NCI-H1092 treated with DMSO at 0.1 percent for 48 hours (cell line): ENCODE measurements at regions not wholly inside any gene's neighbourhood (a gene's known extent, or its start where the extent isn't known, plus 50 kb on each side); places are given as distances from the start of the nearest gene placed in this dataset.

Experiments
- DNase-seq: peaks from one replicate; lab custom pipeline; 2025; lab: John Stamatoyannopoulos, UW

DNA sequence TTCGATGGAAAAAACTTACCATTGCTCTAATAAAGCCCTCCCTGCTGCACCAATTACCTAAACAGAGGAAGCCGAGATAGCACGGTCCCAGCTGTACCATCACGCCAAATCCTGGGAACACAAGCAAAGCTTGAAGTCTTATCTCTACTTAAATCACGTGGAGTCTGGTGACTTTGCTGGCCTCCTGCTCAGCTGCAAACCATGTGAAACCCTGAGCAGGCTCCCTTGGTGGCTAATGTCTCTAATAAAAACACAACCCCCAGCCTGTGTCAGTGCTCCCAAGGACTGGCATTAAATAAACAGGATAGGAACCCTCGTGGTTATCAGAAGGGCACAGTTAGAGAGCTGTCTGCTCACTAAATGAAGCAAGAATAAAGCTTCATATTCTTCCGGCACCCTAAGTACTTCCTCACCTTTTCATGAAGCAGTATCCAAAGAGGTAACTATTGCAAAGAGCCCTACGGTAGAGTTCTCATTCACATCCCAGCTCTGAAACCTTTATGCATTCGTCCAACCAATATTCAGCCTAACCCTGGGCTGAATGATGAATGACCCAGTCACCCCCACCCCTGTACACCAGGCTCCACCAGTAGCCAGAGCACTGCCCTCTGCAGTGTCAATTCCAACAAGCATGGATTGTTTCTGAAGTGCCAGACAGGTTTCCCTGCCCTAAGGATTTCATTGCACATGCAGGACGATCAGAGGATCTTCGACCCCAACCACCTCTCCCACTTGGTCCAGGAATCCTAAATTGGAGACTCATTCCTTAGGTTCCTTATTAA lies 452.7 kb upstream of the TMPO start:
- no peak for DNase-seq

DNA sequence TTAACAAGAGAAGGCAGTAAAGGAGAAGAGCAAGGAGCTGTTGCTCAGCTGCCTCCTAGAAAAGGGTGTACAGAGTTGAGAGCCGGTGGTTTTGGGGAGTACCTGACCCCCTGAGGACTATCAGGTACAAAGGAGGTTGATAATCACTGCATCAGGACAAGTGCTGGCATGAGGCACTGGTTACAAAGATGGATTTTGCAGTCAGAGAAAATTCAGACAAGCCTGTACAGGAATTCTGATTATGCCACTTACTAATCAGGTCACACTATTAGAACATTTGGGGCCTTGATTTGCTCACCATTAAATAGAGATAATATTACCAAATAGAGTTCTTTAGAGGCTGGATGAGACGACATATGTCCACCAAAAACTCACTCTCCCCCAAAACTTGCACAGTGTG lies 450.9 kb upstream of the TMPO start:
- DNase-seq, result no peak

DNA sequence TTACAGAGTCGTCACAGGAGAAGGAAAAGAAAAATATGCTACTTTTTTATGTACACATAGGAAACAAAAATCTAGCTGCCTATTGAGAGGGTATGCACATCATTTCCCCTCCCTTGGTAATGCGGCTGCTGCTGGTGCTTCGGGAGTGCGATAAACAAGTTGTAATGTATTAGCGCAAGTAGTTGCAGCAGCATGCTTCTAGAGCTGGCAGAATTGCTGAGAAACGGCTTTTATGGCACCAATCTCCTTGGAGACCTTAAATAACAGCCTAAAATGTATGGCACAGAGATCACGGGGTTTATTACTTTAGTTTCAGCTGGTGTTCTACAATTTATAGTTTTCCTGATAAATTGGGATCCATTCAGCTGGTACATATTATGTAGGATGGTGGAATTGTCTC lies 447.6 kb upstream of the TMPO start:
- DNase-seq, result no peak

DNA sequence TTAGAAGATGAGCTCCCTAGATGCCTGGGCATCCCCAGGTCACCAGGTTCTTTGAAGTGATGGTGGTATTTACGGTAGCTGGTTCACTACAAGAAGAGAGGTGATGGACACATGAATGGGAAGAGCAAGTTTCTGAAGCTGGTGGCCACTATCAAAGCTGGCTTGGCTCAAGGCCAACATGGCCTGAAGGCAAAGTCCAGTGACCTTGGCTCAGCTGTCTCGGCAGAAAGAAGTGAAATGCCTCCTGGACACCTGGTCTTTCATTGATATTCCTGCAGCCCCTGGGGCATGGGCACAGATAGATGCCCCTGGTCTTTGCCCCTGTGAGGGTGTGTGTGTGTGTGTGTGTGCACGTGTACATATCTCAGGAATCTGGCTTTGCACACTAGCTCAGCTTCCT lies 441.8 kb upstream of the TMPO start:
- DNase-seq, result no peak

DNA sequence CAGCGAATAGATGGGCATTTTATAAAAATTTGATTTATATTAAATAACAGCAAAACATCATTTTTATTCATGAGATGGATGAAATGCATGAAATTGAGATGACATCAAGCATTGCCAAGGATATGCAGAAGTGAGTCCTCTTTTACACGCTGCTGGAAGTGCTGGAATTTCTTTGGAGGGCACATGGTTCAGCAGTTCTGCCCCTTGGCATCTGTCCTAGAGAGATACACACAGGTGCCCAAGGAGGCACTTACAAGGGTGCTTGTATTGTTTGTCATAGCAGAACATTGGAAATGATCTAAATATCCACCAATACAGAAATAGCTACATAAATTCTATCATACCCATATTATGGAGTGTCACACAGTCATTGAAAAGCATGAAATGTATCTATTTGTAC lies 441.1 kb upstream of the TMPO start:
- no peak for DNase-seq

DNA sequence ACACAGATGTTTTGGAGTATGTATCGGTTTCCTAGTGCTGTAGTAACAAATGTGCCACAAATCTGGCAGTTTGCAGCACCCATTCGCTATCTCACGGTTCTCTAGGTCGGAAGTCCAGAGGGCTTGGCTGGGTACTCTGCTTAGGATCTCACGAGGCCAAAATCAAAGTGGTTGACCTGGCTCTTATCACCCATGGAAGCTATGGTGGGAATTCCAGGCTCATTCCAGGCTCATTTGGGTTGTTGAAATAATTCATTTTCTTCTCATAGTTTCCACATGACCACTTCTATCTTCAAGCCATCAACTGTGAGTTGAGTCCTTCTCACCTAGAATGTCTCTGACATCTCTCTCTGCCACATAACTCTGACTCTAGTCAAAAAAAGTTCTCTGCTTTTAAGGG lies 431.0 kb upstream of the TMPO start:
- DNase-seq, result no peak

DNA sequence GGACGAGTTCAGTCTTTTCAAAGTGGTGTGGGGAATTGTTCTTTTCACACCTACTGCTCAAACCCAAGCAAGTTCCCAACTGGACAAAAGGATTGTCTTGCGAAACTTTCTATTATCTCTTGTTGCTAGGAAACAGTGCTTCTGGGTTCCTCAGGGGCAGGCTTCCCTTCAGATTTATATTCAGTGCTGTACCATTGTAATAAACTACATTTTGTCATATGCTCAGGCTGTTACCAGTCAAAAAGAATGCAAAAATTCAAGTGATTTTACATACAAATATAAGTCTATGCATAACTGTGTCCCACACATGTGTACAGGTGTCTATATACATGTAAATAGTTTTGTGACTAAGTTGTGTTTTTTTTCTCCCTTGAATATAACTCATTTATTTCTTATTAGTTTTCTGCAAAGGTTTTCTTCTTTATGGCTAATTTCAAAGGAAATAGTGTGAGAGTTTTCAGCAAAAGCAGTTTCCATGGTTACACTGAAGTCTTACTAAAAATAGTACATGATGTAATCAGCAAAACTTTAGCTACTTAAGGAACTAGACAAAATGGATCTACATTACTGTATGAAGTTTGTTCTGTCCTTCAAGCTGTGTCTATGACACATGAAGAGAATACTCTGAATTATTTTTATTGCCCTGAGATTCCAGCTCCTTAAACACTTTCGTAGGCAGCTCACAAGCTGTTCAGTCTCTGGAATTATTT lies 430.2 kb upstream of the TMPO start:
- DNase-seq, result no peak

DNA sequence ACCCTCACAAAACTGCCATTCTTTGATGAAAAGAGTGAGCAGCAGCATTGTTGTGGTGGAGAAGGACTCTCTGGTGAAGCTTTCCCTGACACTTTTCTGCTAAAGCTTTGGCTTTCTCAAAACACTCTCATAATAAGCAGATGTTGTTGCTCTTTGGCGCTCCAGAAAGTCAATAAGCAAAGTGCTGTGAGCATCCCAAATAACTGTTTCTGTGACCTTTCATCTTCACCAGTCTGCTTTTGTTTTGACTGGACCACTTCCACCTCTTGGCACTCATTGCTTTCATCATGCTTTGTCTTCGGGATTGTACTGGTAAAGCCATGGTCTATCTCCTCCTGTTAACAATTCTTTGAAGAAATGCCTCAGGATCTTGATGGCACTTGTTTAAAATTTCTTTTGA lies 424.7 kb upstream of the TMPO start:
- no peak for DNase-seq

DNA sequence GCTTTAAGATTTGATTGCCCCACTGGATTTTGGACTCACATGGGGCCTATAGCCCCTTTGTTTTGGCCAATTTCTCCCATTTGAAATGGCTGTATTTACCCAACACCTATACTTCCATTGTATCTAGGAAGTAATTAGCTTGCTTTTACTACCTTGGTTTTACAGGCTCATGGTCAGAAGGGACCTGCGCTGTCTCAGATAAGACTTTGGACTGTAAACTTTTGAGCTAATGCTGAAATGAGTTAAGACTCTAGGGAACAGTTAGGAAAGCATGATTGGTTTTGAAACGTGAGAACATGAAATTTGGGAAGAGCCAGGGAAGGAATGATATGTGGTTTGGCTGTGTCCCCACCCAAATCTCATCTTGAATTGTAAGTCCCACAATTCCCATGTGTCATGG lies 419.0 kb upstream of the TMPO start:
- no peak for DNase-seq

DNA sequence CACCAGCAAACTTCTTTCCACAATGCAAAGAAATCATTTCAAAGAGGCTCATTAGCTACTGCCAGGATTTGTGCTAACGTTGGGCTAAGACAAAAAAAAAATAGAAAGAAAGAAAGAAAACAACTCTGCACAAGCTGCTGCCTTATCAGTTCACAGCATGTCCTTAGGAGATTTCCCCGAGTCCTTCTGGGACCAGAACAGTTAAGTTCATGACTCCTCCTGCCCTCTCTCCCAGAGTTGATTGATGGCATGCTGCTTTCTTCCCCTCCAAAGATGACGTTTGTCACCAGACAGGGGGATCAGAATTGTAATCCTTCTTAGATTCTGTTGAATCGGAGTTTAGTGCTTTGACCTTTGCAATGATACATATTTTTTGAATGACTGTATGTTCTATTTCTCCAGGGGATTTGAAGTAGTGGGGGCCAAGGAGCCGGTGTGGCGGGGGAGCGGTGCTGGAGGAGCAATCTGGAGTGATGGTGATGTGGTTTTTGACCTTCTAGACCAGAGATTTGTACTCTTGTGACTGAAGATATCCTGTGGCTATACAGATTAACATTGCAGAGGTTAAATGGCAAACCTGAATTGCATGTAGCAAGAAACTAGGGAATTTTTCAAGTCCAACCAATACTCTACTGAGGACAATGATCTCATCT lies 409.2 kb upstream of the TMPO start:
- no peak for DNase-seq

DNA sequence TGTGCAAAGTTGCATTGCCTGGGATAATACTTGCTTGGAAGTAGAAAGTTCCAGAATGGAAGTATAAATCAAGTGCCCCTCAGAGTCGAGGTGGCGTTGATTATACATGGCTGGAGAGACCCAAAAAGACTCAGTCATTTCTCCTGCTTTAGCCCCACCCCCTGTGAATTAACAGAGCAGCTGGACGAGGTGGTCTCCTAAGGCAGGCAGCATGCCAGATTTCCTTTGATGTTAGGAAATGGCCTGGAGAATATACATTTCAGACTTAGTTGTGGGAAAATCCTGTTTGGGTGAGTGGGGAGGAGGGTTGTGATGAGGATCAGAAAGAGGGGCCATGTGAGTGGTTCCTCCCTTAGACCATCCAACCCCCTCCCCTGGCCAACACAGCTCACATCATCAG lies 406.1 kb upstream of the TMPO start:
- no peak for DNase-seq

DNA sequence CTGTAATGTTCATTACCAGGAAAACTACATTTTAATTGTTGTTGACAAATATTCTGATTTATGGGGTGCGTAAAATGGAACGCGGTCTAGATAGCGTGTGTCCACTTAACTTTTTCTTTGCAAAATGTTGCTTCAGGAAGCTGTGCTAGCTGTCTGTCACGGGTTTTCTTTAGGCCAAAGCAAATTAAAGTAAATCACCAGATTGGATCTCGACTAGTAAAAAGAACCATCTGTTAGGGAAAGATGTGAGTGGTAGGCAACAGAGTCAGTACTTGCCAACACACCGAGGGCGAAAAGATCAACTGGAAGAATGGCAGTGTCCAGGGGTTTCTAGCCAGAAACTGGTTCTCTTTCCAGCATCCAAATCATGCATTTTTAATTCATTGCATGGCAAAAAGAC lies 404.9 kb upstream of the TMPO start:
- no peak for DNase-seq

DNA sequence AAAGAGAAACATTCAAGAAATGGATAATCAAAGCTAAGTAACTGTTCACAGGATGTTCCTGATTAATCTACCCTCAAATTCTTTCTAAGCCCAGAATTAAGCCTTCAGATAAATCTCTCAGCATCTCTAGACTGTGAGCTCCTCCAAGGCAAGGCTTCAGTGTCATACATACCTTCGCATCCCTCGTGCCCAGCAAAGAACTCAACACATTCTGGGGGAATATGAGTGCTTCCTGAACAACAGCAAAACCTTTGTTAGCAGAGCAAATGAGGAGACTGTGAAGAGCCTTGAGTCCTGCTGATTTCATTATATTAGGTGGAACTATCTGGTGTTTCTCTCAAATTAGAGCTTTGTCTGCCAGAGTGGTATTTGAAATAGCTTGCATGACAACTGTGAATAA lies 401.8 kb upstream of the TMPO start:
- no peak for DNase-seq

DNA sequence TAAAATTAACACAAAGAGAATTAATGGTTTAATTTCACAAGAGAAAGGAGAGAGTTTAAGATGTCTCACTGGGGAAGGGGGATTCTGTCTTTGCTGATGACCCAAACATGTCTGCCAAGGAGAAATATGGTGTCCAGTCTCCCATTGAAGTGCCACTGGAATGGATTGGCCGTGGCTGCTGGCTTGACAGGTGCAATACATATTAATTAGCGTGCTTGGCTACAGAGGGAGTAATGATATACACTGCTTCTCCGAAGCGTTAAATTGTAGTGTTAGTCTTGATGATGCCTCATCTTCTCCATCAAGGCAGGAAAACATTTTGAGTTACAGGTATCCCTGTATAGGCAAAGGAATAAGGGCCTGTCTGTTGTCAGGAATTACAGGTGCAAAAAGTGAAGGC lies 393.4 kb upstream of the TMPO start:
- no peak for DNase-seq

DNA sequence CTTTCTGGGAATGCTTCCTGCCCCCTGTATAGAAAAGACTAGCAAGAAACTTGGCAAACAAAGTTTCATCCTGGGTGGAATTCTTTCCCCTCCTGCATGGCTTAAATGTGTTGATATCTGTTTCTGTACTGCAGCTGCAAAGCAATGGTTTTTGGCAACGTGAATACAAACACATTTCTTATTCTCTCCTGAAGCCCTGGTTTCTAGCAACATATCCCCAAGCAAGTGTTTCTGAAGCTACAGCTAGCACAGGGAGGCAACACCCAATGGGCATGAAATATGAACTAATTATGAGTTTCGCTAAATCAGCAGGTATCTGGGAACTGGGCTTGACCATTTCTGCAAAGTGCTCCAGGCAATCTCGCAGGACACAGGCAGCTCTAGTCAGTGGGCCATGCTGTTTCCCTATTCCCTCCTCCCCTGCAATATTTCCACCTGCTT lies 392.3 kb upstream of the TMPO start:
- DNase-seq, result no peak

DNA sequence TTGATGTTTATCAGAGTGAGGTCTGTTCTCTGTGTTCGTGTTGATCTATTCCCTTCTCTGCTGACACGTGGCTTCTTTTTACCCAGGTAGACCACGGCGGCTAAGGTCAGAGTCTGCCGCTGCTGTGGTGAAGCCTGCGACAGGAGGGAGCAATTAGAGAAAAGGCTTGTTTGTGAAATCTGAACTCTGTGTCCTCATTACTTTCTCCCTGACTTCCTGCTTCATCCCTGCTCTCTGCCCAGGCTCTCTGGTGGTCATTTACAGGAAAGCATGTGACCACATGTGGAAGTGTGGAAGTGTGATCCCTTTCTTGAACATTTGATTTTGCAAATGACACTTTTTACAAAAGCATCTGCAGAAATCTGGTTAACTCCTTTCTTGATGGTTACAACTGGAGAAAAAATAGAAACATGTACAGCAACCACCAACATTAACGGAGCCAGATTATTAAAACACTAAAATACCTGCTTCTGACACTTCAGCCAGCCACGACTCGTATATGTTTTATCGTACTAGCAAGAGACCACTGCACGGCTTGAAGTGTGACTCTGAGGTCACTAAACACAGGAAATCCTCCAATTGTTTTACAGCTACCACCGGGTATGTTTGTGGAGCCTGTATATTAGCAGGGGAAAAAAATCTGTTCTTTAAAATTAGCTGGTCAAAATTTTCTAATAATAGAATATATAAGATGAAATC lies 388.6 kb upstream of the TMPO start:
- DNase-seq, result no peak

DNA sequence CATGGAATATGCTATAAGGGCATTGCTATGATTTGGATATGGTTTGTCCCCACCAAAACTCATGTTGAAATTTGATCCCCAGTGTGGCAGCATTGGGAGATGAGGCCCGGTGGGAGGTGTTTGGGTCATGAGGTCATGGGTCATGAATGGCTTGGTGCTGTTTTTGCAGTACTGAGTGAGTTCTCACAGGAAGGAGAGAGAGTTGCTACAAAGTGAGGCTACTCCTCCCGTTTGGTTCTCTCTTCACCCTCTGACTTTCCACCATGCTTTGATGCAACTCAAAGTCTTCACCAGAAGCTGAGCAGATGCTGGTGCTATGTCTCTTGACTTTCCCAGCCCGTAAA lies 388.1 kb upstream of the TMPO start:
- no peak for DNase-seq

DNA sequence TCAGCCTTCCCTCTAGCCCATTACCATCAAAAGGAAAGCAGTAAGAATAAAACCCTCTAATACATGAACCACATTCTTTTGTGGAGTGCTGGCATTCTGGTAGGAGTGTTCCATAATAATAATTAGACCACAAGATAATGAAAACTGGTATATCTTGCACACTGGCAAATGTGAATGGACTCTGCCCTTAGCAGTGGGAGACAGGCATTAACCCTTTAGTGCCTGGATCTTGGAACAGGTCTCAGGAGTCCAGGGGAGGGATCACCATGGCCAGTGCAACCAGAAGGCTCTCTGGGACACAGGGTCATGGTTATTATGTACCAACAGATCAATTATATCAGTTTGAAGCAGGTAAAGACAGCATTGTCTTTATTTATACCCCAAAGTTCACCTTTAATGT lies 387.5 kb upstream of the TMPO start:
- DNase-seq, result no peak

DNA sequence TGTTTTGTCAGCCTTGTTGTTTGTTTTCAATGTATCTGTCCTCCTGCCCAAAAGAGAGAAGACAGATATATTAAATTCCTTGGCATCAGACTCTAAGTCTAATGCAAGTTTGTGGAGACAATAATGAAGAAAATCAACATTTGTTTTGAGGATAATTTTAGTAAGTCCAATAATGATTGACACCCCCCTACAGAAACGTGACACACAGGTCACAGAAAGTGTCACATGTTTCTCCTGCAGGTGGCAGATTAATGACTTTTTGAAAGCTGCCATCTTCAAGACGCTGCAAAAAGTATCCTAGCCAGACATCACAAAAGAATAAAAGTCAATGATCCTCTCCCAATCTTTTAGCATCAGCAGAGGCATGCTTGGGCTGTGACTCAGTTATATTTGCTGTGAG lies 378.8 kb upstream of the TMPO start:
- no peak for DNase-seq

DNA sequence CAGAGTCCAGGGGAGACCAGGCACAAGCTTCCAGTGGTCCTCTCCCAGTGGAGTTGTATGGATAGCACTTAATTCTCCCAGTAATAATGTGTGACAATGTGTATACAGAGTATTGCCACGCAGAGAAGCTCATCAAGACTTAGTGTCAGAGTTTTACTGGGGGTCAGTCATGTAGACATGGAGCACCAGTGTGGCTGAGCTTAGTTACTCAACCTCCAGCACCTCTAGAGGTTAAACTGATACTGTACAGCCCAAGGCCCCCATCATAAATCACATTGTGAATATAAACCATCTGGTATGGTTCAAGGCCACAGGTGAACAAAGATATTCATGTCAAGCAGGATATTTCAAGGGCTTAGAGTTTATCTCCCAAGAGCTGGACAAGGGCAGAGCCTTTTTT lies 378.1 kb upstream of the TMPO start:
- DNase-seq, result no peak

DNA sequence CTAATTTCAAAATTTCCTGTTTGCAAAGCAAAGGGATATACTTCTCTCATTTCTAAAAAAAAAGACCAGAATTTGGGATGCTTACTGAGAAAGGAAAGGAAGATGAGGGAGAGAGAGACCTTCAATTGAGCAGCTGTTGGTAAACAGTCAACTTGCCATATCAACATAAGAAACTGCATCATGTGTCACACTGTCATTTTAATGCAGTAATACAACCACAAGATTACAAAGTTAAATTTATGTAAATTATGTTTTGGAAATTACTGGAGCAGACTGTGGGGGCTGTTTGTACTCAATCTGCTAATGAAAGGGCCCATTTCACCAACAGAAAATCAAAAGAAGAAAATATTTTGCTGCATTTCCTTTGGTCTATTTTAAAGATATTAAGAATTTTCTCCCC lies 370.4 kb upstream of the TMPO start:
- DNase-seq, result no peak

DNA sequence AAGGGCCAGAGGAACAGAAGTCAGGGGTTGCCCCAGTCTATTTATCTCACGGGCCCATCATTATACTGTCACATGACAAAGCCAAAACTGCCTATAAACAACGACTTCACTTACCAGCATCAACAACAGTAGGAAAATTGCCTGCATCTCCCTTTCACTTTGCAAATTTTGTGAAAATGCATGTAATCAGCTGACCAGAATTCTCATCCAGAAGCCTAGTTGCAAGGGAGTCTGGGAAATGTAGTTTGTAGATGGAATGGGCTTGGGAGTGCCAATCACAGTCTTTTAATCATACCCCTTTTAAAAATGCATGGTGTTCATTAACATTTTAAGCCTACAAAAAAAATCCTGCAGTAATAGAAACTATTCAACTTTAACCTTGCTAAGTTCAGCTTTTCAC lies 369.3 kb upstream of the TMPO start:
- no peak for DNase-seq

DNA sequence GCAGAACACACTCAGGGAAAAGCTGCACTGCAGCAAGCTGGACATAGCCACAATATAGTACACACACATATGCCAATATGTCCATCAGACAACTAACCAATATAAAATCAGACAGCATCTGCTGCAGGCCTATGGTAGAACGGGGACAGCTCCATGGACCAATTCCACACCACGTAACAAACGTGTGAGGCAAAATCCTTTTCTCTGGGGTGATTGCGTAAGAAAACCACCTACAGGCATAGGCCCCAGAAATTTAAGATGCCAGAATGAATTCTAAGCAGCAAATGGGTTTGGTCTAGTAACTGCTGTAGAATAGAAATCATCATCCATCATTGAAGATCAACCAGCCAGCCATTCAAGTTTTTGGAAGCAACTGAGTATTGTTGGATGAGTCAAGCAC lies 368.9 kb upstream of the TMPO start:
- no peak for DNase-seq
